ENCODE measurements at regions not wholly inside any gene's neighbourhood (a gene's known extent, or its start where the extent isn't known, plus 50 kb on each side); places are given as distances from the start of the nearest gene placed in this dataset.
A peak's percentile ranks its signal among the peaks of the same experiment; 100 is the strongest.

- H3K4me3 ChIP-seq, result no peak overlapping the region
- H3K27me3 Mint-ChIP-seq (ENCODE audit: insufficient read depth, low read depth), result peaks cover 15% of the 10 kb centered on the region
- H3K36me3 ChIP-seq, result no peaks in the 10 kb centered on the region
- H3K27ac Mint-ChIP-seq, result no peak overlapping the region
- no peaks in the 10 kb centered on the region for H4K20me1 ChIP-seq (ENCODE audit: low read depth)
- TF ChIP-seq CTCF (IDR thresholded peaks at IDR 0.05), result no peak
- peaks cover 8% of the 10 kb centered on the region for H3K4me1 Mint-ChIP-seq
- peaks cover 3% of the 10 kb centered on the region for H3K4me1 ChIP-seq
- no peaks in the 10 kb centered on the region for H3F3A ChIP-seq (ENCODE audit: low read depth)
- H3K9ac ChIP-seq, result no peak overlapping the region
- H3K79me2 ChIP-seq (ENCODE audit: low read depth), result no peaks in the 10 kb centered on the region
- no peak overlapping the region for H3K27ac ChIP-seq
- H3K4me3 Mint-ChIP-seq, result no peak overlapping the region
- no peak overlapping the region for H2AFZ ChIP-seq (replicated peaks)
- H3K27me3 ChIP-seq, result no peaks in the 10 kb centered on the region
- H3K36me3 Mint-ChIP-seq, result no peaks in the 10 kb centered on the region
- no peak overlapping the region for H3K4me2 ChIP-seq
- DNase-seq (ENCODE audit: low spot score), result no peak
- H3K9me3 Mint-ChIP-seq, result no peaks in the 10 kb centered on the region
- no peaks in the 10 kb centered on the region for H3K9me3 ChIP-seq (ENCODE audit: low read depth)
Observed at GRCh38 chr17:36862116-36862920, 75.0 kb upstream of the LHX1 start.

- Mint-ChIP-seq H3K27me3 (ENCODE audit: insufficient read depth, low read depth) (peaks cover 13% of the 10 kb centered on the region), H3K36me3 (no peaks in the 10 kb centered on the region), H3K4me1 (peaks cover 8% of the 10 kb centered on the region), H3K9me3 (no peaks in the 10 kb centered on the region), H3K27ac (no peak overlapping the region), H3K4me3 (no peak overlapping the region)
- H4K20me1 ChIP-seq (ENCODE audit: low read depth), result no peaks in the 10 kb centered on the region
- no peak overlapping the region for H2AFZ ChIP-seq (replicated peaks)
- no peak for DNase-seq (ENCODE audit: low spot score)
- no peak overlapping the region for H3K9ac ChIP-seq
- H3K9me3 ChIP-seq (ENCODE audit: low read depth), result no peaks in the 10 kb centered on the region
- H3K36me3 ChIP-seq, result no peaks in the 10 kb centered on the region
- H3K79me2 ChIP-seq (ENCODE audit: low read depth), result no peaks in the 10 kb centered on the region
- no peaks in the 10 kb centered on the region for H3F3A ChIP-seq (ENCODE audit: low read depth)
- no peak overlapping the region for H3K27ac ChIP-seq
- H3K4me3 ChIP-seq, result no peak overlapping the region
- no peak for TF ChIP-seq CTCF (IDR thresholded peaks at IDR 0.05)
- TF ChIP-seq EZH2 (IDR thresholded peaks at IDR 0.05), result no peak
- no peak for TF ChIP-seq EZH2phosphoT487 (IDR thresholded peaks at IDR 0.05)
- H3K4me2 ChIP-seq, result no peak overlapping the region
- no peaks in the 10 kb centered on the region for H3K27me3 ChIP-seq
- peaks cover 3% of the 10 kb centered on the region for H3K4me1 ChIP-seq
Observed at GRCh38 chr17:36863131-36863530, 74.1 kb upstream of the LHX1 start.

GRCh38 chr17:36863676-36864612 lies 73.3 kb upstream of the LHX1 start:
- Mint-ChIP-seq H3K36me3 (no peaks in the 10 kb centered on the region), H3K27me3 (ENCODE audit: insufficient read depth, low read depth) (peaks cover 12% of the 10 kb centered on the region), H3K9me3 (no peaks in the 10 kb centered on the region), H3K27ac (peak overlapping the region; percentile 44), H3K4me1 (peaks cover 15% of the 10 kb centered on the region), H3K4me3 (no peak overlapping the region)
- Histone ChIP-seq H3K9ac (no peak overlapping the region), H3K27me3 (no peaks in the 10 kb centered on the region), H3K4me3 (no peak overlapping the region), H3K4me1 (peaks cover 10% of the 10 kb centered on the region), H2AFZ (replicated peaks) (no peak overlapping the region), H3K79me2 (ENCODE audit: low read depth) (no peaks in the 10 kb centered on the region), H4K20me1 (ENCODE audit: low read depth) (no peaks in the 10 kb centered on the region), H3F3A (ENCODE audit: low read depth) (peaks cover 4% of the 10 kb centered on the region), H3K36me3 (no peaks in the 10 kb centered on the region), H3K4me2 (no peak overlapping the region), H3K27ac (no peak overlapping the region), H3K9me3 (ENCODE audit: low read depth) (no peaks in the 10 kb centered on the region)
- no peak for DNase-seq (ENCODE audit: low spot score)
- TF ChIP-seq EZH2phosphoT487 (IDR thresholded peaks at IDR 0.05) (no peak), CTCF (IDR thresholded peaks at IDR 0.05) (no peak), EZH2 (IDR thresholded peaks at IDR 0.05) (no peak)

All from neural progenitor cell (in vitro differentiated cells).